Inflammatory macrophage treated with lipopolysaccharide for 4 hours (primary cell): ENCODE measurements at regions not wholly inside any gene's neighbourhood (a gene's known extent, or its start where the extent isn't known, plus 50 kb on each side); places are given as distances from the start of the nearest gene placed in this dataset.

Experiments
- DNase-seq: peaks from one replicate; pipeline ENCODE4 v3.0.0-alpha.2; 2020

DNA sequence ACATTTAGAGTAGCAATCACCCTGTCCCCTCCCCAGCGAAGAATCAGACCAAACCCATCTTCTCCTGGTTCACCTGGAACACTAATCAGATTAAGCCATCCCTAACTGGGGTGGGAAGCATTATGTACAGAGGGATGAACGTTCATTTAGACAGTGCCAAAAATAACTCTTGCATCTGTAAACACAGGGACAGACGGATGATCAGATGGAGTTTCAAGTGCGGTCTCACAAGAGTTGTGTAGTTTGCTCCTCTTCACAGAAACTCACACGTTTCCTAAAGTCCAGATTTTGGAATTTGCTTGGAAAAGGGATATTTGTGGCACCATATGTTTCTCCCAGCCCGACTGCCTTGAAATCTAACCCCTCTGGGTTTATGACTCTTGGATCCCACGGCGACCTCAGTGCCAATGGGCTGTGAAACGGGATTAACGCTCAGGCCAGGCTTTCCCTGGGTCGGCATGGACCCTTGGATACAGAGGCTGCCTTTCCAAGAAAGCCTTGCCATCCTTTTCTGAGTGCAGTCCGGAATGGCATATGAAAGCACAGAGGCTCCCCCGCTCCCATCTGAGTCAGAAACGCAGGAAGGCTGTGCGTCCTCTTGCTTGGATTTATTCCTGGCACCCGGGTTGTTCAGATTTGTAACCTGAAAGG, 293.2 kb upstream of the HABP2 start:
- no peak for DNase-seq

DNA sequence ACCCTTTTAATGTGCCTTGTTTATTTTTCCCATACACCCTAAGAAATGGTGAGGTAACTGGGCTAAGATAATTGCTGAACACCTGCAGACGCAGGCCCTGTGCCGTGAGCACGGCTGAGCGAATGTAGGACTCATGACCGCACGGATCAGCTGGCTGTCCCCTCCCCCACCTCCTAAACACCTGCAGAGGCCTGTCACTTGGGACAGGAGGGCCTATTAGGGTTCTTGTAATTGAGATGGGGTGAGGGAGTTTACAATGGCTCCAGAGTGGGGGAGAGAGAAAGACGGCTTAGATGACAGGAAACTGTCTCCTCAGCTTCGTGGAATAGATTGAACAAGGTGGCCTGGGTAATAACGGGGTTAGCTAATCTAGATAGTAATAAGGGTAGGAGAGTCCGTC, 291.7 kb upstream of the HABP2 start:
- no peak for DNase-seq

DNA sequence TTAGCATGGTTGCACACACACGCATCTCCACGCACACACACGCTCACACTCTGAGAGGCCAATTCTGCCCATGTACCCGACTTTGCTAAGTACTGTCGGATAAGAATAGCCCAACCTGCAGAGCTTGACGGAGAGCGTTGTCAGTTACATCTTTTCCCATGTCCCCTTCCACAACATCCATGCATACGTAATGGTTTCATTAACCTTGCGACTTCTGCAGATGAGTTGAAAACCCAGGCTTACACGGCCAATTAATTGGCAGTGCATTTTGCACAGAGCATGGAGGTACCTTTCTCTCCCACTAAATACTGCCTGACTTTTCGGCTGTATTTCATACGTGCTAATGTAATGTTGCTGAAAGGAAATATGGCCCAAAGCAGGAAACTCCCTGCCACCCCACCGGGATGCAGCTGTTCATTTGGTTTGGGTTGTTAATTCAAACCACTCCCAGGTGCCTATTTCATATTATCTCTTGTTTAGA, 291.2 kb upstream of the HABP2 start:
- DNase-seq = no peak

DNA sequence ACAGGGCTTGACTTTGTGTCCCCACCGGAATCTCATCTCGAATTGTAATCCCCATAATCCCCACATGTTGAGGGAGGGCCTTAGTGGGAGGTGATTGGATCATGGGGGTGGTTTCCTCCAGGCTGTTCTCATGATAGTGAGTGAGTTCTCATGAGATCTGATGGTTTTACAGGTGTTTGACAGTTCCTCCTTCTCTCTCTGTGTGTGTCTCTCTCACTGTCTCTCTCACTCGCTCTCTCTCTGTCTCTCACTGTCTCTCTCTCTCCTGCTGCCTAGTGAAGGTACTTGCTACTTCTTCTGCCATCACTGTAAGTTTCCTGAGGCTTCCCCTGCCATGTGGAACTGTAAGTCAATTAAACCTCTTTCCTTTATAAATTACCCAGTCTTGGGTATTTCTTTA, 289.8 kb upstream of the HABP2 start:
- no peak for DNase-seq

GRCh38 chr10:113264333-113265131, 288.3 kb upstream of the HABP2 start:
- DNase-seq = no peak

DNA sequence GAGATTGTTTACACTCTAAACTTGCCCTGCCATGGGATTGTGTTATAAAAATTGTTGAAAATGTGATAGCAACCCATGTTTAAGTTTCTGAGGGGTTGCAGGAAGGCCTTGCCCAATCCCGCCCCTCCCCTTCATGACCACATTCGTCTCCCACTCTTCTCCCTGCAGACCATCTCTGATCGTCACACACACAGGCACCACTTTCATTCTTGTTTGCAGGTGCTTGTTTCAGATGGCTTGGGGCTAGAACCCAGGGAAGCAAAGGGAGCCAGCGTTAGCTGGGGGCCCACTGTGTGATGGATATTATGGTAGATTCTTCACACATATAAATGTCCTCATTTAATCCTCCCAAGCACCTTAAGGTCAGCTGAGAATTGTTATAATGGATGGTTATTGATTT, 286.7 kb upstream of the HABP2 start:
- DNase-seq = no peak

DNA sequence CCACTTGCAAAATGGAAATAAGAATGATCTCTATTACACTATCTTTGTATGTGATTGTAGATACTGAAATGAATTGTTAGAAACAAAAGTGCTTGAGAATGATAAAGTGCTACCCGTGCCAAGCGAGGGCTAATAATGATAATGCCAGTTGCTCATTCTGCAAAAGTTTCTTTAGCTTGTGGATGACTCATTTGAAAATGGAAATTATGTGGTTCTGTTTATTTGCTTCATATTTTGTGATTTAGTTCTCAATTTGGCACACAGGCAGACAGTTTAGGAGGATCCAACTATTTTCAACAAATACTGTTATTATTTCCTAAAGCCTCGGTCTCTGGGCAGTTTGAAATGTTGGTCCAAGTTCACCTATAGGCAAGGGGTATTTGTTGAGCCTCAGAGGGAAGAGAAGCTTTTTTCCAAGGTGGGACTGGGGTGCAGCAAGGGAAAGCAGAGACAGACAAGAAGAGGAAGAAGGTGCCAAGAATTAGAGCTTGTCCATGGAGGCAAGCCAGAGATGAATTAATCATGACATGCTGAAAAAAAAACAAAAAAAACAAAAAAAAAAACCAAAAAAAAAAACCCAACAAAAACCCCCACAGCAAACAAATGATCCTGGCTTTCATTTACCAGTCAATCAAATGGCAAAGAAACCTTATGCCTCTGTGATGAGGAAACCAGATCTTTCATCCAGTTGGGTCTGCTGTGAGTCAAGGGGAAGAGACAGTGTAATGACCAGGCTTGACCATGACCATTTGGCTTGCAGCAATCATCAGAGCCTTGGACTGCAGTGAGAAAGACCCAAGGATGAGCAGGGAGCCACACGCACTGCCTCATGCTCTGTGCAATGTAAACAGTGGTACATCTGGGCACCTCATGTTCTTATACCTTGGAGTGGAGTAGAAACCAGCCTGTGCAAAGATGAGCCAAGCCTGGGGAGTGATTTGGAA, 285.0 kb upstream of the HABP2 start:
- peak; percentile 88 for DNase-seq

GRCh38 chr10:113269333-113269732, 283.5 kb upstream of the HABP2 start:
- DNase-seq = no peak

DNA sequence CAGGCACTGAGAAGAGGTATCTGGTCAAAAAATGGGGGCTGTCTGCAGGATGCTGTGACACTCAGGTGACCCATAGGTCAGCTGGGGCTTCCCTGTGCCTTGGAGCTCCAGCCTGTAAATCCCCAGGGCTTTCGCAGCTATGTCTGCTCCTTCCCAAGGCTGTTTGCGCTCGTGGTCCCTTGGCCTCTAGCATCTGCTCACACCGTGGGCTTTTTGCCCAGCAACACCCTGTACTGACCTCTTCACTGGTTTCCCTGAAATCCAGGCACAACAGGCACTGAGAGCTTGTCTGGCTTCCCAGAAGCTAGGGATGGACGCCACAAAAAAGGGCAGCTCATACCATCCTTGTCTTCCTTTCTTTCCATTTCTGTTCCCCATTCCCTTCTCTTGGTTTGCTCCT, 280.3 kb upstream of the HABP2 start:
- DNase-seq = no peak

DNA sequence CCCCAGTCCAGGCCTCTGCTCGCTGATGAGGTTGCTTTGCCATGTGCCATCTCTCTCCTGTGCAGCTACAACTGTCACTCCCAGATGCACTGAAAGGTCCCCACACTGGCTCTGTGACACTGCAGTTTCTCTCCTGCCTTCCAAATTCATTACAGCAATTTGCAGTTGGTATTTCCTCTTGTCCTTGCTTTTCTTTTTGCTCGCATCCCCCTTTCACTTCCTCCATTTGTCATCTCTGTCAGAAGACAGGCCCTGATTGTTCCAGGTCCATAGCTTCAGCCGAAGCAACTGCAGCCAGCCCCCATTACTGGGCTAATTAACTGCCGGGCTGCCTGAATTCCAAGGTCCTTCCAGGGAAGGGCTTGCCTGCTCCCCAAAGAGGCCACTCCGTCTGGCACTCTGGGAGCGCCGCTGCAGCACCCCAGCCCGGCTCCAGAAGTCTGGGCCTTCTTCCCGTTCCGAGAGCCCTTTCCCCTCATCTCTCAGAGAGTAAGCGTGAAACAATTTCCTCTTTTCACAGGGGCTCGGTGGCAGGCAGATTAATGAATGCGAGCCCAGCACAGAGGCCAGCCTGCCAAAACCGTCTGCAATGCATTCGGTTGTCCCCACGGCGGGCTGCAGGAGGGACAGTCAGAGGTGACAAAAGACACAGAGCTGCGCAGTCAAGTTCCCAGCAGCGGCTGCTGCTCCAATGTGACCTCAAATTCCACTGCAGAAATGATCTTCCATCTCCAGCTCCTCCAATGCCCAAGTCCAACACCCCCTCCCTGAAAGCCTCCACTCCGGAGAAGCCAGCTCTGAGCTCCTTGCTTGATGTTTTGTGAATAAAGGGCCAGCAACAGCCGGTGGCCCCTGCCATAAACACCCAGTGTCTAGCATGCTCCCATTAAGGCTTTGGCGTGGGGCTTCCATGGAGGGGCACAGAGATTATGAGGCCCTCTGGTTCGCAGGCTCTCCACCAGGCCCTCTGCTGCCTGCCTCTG, 279.4 kb upstream of the HABP2 start:
- DNase-seq = peak; percentile 82

DNA sequence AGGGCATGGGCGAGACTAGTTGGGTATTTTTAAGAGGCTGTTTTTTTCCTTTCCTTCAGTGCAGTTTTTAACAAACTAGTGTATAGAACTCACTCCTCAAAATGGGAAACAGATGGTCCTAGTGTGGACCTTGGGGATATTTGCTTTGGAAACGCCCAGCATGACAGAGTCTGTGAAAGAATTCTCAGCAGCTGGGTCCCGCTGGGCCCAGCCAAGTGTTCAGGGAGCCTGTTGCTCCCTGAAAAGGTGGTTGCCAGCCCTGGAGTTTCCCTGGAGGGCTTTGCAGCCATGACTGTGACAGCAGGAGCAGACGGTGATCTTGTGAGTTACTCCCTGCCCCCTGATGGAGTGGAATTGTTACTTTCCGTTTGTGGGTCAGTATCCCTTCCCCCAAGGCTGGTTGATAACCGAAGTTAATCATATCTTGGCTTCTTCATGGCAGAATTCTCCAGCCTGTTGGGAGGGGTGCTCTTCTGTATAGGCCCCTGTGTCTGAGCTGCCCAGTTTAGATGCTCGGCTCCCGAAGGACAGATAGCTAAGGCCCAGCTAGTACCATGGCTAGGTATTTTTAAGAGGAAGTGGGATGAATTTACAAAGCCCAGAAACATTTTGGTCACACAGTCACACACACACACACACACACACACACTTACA, 278.6 kb upstream of the HABP2 start:
- no peak for DNase-seq

- DNase-seq = no peak
Measured at GRCh38 chr10:113278221-113278620, 274.6 kb upstream of the HABP2 start.

DNA sequence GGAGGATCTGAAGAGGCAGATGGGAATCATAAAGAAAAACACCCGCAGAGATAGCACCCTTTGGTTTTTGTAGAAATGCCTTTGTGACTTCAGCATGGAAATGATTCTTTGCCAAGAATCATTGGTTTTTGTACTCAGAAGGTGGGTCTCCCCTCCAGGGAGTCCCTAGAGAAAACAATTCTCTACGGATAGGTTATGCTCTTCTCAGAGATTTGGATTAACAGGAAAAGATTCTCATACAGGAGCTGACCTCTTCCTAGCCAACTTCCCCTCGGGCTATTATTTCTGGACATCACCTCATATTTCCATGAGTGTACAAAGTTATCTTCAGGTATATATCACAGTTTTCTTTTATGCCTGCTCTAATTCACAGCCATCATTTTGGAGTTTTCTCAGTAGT, 274.2 kb upstream of the HABP2 start:
- no peak for DNase-seq

- no peak for DNase-seq
Measured at GRCh38 chr10:113279262-113279661, 273.6 kb upstream of the HABP2 start.

GRCh38 chr10:113282564-113282963, 270.3 kb upstream of the HABP2 start:
- no peak for DNase-seq

DNA sequence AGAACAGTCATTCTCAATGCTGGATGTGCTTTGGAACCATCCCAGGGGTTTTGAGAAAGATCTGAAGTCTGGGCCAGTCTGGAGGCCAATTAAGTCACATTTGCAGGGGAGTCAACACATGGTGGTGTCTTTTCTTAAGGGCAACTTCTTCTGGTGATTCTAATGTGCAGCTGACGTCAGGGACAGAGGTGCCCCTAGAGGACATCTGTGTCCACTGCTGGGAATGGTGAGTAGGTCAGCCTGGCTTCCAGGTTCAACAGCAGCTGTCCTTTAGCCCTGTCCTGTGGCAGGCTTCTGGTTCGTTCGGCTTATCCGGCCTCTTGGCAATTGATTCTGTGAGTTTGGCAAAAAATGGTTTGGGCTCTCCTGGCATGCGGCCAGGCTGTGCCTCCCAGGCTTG, 269.7 kb upstream of the HABP2 start:
- DNase-seq = no peak

GRCh38 chr10:113284635-113285034, 268.2 kb upstream of the HABP2 start:
- no peak for DNase-seq

DNA sequence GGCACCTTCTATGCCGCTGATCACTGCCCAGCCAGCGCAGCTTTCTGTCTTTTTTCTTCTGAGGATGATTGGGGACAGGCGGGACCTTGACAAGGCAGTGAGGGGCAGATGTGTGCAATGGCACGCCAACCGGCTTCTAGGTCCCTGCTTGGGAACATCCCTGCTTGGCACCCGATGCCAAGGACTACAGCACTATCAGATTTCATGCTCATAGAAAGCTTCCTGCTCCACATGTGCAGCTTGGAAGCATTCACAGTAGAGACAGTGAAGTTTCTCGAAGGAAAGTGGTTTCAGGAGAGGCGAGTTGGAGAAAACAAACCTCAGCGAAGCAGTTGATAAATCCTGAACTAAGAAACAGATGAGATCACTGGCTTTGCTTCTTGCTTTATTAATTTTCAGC, 267.5 kb upstream of the HABP2 start:
- DNase-seq = no peak

- no peak for DNase-seq
Measured at GRCh38 chr10:113287592-113287991, 265.3 kb upstream of the HABP2 start.

DNA sequence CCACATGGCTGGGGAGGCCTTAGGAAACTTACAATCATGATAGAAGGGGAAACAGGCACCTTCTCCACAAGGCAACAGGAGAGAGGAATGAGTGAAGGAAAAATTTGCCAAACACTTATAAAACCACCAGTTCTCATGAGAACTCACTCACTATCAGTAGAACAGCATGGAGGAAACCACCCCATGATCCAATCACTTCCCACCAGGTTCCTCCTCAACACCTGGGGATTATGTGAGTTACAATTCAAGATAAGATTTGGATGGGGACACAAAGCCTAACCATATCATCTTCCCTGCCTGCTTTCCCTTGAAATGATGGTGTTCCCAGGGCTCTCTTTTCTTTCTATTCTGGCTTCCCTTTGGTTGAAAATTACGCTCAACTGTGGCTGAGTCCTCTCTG, 262.7 kb upstream of the HABP2 start:
- no peak for DNase-seq

DNA sequence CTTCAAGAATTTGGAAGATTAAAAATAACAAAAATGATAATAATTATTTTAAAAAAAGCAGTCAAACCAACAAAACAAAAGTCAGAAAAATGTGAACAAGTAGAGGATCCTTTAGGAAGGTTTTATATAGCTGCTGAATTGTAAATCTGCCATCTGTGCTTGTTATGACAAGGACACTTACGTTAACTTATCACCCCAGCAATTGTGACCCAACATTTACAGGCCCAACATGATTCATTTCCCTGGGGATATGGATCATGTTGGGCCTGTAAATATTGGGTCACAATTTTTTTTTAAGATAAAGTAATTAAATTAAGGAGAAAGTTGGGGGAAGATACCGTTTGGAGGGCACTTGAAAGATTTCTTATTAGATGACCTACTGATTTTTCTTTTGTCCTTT, 261.4 kb upstream of the HABP2 start:
- no peak for DNase-seq

DNA sequence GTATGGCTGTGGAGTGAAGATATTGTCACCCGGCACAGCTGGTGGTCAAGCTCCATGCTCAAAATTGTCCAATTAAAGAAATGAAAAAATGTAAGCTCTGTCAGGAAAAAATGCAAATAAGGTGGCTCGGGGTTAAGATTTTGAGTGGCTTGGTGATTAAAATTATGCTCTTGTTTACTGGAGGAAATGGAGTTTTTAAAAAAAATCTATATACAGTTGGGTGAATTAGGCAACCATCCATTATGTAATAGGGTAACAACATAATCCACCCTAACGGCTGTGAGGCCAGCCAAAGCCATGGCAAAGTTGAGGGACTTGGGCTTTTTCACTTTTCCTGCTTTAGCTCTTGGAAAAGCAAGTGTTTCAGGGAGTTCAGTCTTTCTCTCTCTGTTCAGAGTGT, 260.8 kb upstream of the HABP2 start:
- DNase-seq = peak; percentile 38
